ENCODE measurements at regions not wholly inside any gene's neighbourhood (a gene's known extent, or its start where the extent isn't known, plus 50 kb on each side); places are given as distances from the start of the nearest gene placed in this dataset.
"Not testable (repeated sequence)": the region's sequence is repeated elsewhere in the genome, so short reads cannot be mapped to it uniquely, and the experiment has no call there.

DNA sequence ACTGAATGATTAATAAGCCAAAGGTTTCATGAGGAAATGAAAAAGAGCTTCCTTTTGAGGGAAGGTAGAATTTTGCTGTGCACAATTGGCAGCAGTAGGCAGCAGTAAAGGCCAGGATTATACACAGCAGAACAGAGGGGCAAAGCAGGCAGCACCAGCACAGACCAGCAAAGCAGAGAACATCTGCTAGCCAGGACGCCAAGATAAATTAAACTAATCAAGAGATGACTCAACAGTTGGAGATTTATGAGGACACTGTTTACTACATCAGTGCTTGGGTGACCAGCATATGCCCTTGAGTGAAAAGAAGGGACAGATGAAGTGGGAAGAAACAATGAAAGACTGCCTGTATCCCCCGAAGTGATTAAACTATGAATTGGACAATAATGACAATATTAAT lies 871.4 kb upstream of the CDH10 start:
- H3K9me3 ChIP-seq (ENCODE audit: control insufficient read depth, low read length): peaks cover 2% of the 10 kb centered on the region
- ATAC-seq: no peak
- intact Hi-C loops (cut with DNase I): no loop called here
- no peaks in the 10 kb centered on the region for H3K4me1 ChIP-seq (ENCODE audit: control insufficient read depth, insufficient read depth, low read length)
- 54% methylated on average over 2 of the region's 2 CpGs for WGBS
- DNase-seq: no peak
- H3K4me3 ChIP-seq (ENCODE audit: low read length): no peak overlapping the region
- H3K27ac ChIP-seq (ENCODE audit: low read length): no peak overlapping the region
- no peaks in the 10 kb centered on the region for H3K27me3 ChIP-seq (ENCODE audit: control insufficient read depth, insufficient read depth)

DNA sequence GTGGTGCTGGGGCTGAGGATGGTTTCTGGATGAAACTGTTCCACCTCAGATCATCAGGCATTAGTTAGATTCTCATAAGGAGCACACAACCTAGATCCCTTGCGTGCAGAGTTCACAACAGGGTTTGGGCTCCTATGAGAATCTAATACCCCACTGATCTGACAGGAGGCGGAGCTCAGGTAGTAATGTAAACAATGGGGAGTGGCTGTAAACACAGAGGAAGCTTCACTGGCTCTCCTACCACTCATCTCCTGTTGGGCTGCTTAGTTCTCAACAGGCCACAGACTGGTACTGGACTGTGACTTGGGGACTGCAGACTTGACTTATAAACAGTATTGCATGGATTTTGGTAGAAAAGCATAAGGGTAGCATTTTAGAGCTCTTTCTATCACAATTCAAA lies 870.7 kb upstream of the CDH10 start:
- Histone ChIP-seq H3K9me3 (ENCODE audit: control insufficient read depth, low read length) (peaks cover 2% of the 10 kb centered on the region), H3K27ac (ENCODE audit: low read length) (no peak overlapping the region), H3K4me3 (ENCODE audit: low read length) (no peak overlapping the region), H3K4me1 (ENCODE audit: control insufficient read depth, insufficient read depth, low read length) (no peaks in the 10 kb centered on the region), H3K27me3 (ENCODE audit: control insufficient read depth, insufficient read depth) (no peaks in the 10 kb centered on the region)
- DNase-seq (no peak), ATAC-seq (no peak)
- intact Hi-C loops (cut with DNase I): no loop called here
- 71% methylated on average over 2 of the region's 2 CpGs for WGBS

DNA sequence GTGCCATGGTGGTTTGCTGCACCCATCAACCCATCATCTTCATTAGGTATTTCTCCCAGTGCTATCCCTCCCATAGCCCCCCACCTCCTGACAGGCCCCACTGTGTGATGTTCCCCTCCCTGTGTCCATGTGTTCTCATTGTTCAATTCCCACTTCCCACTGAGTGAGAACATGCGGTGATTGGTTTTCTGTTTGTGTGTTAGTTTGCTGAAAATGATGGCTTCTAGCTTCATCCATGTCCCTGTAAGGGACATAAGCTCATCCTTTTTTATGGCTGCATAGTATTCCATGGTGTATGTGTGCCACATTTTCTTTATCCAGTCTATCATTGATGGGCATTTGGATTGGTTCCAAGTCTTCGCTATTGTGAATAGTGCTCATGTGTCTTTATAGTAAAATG lies 865.9 kb upstream of the CDH10 start:
- ATAC-seq; H3K9me3 ChIP-seq (ENCODE audit: control insufficient read depth, low read length); H3K27ac ChIP-seq (ENCODE audit: low read length); H3K4me3 ChIP-seq (ENCODE audit: low read length); H3K27me3 ChIP-seq (ENCODE audit: control insufficient read depth, insufficient read depth); H3K4me1 ChIP-seq (ENCODE audit: control insufficient read depth, insufficient read depth, low read length); DNase-seq; intact Hi-C loops (cut with DNase I): not testable (repeated sequence)
- WGBS: 91% methylated on average over 2 of the region's 2 CpGs

DNA sequence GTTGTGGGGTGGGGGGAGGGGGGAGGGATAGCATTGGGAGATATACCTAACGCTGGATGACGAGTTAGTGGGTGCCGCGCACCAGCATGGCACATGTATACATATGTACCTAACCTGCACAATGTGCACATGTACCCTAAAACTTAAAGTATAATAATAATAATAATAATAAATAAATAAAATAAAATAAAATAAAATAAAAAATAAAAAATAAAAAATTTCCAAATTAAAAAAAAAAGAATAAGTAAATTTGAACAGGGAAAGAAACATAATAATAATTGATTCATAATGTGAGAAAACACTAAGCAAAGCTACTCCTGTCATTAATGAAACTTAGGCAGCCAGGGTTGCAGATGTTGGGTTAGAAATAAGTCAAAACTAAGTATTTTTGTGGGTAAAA lies 863.2 kb upstream of the CDH10 start:
- H3K9me3 ChIP-seq (ENCODE audit: control insufficient read depth, low read length); DNase-seq; ATAC-seq; H3K27me3 ChIP-seq (ENCODE audit: control insufficient read depth, insufficient read depth); H3K27ac ChIP-seq (ENCODE audit: low read length); intact Hi-C loops (cut with DNase I); H3K4me3 ChIP-seq (ENCODE audit: low read length); H3K4me1 ChIP-seq (ENCODE audit: control insufficient read depth, insufficient read depth, low read length): not testable (repeated sequence)
- WGBS: 91% methylated on average over 4 of the region's 4 CpGs

DNA sequence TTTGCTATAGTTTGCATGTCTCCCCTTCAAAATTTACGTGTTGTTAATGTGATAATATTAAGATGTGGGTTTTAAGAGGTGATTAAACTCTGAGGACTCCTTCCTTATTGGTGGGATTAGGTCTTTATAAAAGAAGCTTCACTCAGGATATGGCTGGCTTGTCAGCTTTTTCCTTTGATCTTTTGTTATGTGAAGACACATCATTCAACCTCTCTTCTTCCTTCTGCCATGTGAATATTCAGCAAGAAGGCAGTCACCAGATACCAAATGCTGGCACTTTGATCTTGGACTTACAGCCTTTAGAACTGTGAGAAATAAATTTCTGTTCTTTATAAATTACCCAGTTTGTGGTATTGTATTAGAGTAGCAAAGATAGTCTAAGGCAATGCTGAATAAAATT lies 855.9 kb upstream of the CDH10 start:
- Histone ChIP-seq H3K4me1 (ENCODE audit: control insufficient read depth, insufficient read depth, low read length) (no peaks in the 10 kb centered on the region), H3K4me3 (ENCODE audit: low read length) (no peak overlapping the region), H3K9me3 (ENCODE audit: control insufficient read depth, low read length) (no peaks in the 10 kb centered on the region), H3K27ac (ENCODE audit: low read length) (no peak overlapping the region), H3K27me3 (ENCODE audit: control insufficient read depth, insufficient read depth) (no peaks in the 10 kb centered on the region)
- 47% methylated on average over 1 of the region's 1 CpG for WGBS
- intact Hi-C loops (cut with DNase I): no loop called here
- no peak for ATAC-seq
- DNase-seq: no peak

DNA sequence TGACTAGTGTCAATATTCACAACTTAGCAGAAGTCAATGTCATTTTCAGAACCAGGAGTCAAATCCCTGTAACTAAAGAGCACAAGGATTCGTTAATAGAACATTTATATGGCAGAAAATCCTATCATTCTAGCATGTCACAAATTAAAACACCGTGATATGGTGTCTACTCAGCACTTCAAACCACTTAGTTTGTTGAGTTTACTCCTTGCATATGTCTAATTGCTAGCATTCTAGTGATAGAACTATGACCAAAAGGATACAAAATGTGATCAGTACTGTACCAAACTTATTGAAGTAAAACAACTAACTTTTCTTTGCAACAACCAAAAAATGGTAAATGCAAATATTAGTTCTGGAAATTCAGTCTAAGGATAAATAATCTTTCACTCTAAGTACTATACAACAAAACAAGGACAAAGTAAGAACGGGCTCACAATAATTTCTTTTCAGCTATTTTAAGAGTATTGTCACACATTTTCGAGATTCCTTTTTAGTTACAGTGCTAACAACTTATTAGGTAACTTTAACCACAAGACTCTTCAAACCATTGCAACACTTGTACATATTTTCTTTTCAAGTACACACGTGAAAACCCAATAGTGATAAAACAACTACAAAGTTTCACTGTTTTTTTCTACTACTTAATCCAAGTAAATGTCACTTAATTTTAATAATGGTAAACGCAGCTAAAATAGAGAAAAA lies 845.2 kb upstream of the CDH10 start:
- no peak for ATAC-seq
- H3K4me3 ChIP-seq (ENCODE audit: low read length): no peak overlapping the region
- H3K4me1 ChIP-seq (ENCODE audit: control insufficient read depth, insufficient read depth, low read length): no peaks in the 10 kb centered on the region
- no peaks in the 10 kb centered on the region for H3K9me3 ChIP-seq (ENCODE audit: control insufficient read depth, low read length)
- no peak overlapping the region for H3K27ac ChIP-seq (ENCODE audit: low read length)
- WGBS: 71% methylated on average over 6 of the region's 6 CpGs
- DNase-seq: no peak
- no peaks in the 10 kb centered on the region for H3K27me3 ChIP-seq (ENCODE audit: control insufficient read depth, insufficient read depth)
- intact Hi-C loops (cut with DNase I): no loop called here

DNA sequence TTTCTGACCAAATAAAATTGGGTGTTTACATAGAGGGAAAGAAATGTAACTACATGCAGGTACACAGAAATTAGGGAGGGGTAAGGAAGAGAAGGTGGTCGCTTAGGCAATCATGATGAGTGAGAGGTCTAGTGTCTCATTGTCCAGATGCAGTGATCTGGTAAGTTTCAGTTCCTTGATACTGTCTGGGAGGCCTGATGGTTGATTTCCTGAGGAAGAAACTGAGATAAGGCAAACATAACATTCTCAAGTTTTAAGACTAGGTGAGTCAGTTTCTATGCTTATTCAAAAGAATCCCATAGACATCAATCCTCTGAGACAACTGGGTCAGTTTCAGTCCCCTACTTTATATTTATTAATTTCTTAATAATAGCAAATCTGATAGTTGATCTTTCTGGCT lies 843.3 kb upstream of the CDH10 start:
- ATAC-seq (no peak), DNase-seq (no peak)
- H3K4me1 ChIP-seq (ENCODE audit: control insufficient read depth, insufficient read depth, low read length): no peaks in the 10 kb centered on the region
- no peak overlapping the region for H3K4me3 ChIP-seq (ENCODE audit: low read length)
- no peak overlapping the region for H3K27ac ChIP-seq (ENCODE audit: low read length)
- 61% methylated on average over 1 of the region's 1 CpG for WGBS
- H3K27me3 ChIP-seq (ENCODE audit: control insufficient read depth, insufficient read depth): no peaks in the 10 kb centered on the region
- intact Hi-C loops (cut with DNase I): no loop called here
- no peaks in the 10 kb centered on the region for H3K9me3 ChIP-seq (ENCODE audit: control insufficient read depth, low read length)

DNA sequence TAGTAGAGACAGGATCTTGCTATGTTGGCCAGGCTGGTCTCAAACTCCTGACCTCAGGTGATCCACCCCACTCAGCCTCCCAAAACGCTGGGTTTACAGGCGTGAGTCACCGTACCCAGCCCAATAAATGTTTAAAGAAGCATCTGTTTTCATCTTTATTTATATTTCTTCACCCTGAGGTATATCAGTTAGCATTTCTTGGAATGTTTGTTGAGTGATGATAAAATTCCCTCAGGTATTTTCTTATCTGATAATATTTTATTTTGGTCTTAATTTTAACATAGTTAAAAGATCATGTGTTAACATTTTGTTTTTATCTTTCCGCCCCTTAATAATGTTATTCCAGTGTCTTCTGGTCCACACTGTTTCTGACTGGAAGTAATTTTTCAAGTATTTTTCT lies 839.6 kb upstream of the CDH10 start:
- no peak for ATAC-seq
- whole genome bisulfite sequencing: 85% methylated on average over 4 of the region's 4 CpGs

DNA sequence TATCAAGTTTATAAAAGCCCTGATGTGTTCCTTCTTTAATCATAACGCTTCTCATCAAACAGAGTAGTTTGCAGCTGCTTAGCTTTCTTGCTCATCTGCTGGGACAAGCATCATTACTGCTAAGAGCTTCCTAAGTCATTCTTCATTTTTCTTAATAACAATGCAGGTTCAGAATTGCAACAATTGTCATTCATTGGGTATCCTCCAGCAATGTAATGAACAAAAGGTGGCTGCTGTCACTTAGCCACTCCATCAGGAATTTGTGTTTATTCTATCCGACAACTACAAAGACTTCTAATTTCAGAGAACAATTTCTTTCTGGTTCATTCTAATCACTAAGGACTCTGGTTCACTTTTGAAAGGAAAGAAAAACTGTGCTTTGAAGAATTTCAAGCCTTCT lies 836.7 kb upstream of the CDH10 start:
- no peak for ATAC-seq
- intact Hi-C loops (cut with DNase I): no loop called here
- no peak overlapping the region for H3K4me3 ChIP-seq (ENCODE audit: low read length)
- no peak for DNase-seq
- 56% methylated on average over 2 of the region's 2 CpGs for WGBS
- H3K4me1 ChIP-seq (ENCODE audit: control insufficient read depth, insufficient read depth, low read length): no peaks in the 10 kb centered on the region
- H3K9me3 ChIP-seq (ENCODE audit: control insufficient read depth, low read length): no peaks in the 10 kb centered on the region
- no peaks in the 10 kb centered on the region for H3K27me3 ChIP-seq (ENCODE audit: control insufficient read depth, insufficient read depth)
- H3K27ac ChIP-seq (ENCODE audit: low read length): no peak overlapping the region

More for the DNA sequence above, 839.6 kb upstream of the CDH10 start:
- H3K27me3 ChIP-seq (ENCODE audit: control insufficient read depth, insufficient read depth): no peaks in the 10 kb centered on the region
- no peak overlapping the region for H3K4me3 ChIP-seq (ENCODE audit: low read length)
- no peaks in the 10 kb centered on the region for H3K9me3 ChIP-seq (ENCODE audit: control insufficient read depth, low read length)
- H3K4me1 ChIP-seq (ENCODE audit: control insufficient read depth, insufficient read depth, low read length): no peaks in the 10 kb centered on the region
- no peak for DNase-seq
- intact Hi-C loops (cut with DNase I): no loop called here
- no peak overlapping the region for H3K27ac ChIP-seq (ENCODE audit: low read length)

DNA sequence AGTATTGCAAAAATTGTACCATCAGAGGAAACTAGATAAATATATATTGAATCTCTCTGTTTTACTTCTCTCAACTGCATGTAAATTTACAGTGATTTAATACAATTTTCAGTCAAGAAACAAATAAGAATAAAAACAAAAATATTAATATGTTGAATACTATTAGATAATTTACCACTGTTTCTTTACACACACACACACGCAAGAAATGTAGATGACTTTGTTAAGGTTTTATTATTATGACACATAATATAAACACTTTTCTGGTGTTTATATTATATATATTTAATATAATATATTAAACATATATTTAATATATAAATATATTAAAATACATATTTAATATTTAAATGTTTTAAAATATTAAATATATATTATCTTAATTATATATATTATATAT lies 814.3 kb upstream of the CDH10 start:
- intact Hi-C loops (cut with DNase I): no loop called here
- Histone ChIP-seq H3K27me3 (ENCODE audit: control insufficient read depth, insufficient read depth) (no peaks in the 10 kb centered on the region), H3K9me3 (ENCODE audit: control insufficient read depth, low read length) (no peaks in the 10 kb centered on the region), H3K27ac (ENCODE audit: low read length) (no peak overlapping the region), H3K4me1 (ENCODE audit: control insufficient read depth, insufficient read depth, low read length) (no peaks in the 10 kb centered on the region), H3K4me3 (ENCODE audit: low read length) (no peak overlapping the region)
- ATAC-seq (no peak), DNase-seq (no peak)
- 98% methylated on average over 1 of the region's 1 CpG for WGBS

DNA sequence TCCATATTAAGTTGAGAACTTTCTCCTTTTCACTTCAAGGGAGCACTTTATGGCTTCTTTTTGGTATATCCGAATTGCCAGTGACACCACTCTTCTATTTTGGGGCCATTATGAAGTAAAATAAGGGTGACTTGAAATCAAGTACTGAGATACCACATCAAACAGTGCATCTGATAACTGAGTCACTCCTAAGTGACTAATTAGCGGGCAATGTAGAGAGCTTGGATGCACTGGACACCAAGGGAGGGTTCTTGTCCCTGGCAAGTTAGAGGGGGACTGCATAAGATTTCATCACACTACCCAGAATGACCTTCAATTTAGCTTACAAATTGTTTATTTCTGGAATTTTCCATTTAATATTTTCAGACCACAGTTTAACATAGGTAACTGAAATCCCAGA lies 813.9 kb upstream of the CDH10 start:
- no peak overlapping the region for H3K4me3 ChIP-seq (ENCODE audit: low read length)
- no peaks in the 10 kb centered on the region for H3K9me3 ChIP-seq (ENCODE audit: control insufficient read depth, low read length)
- intact Hi-C loops (cut with DNase I): no loop called here
- no peak for ATAC-seq
- no peak overlapping the region for H3K27ac ChIP-seq (ENCODE audit: low read length)
- no peak for DNase-seq
- no peaks in the 10 kb centered on the region for H3K4me1 ChIP-seq (ENCODE audit: control insufficient read depth, insufficient read depth, low read length)
- 85% methylated on average over 2 of the region's 2 CpGs for WGBS
- H3K27me3 ChIP-seq (ENCODE audit: control insufficient read depth, insufficient read depth): no peaks in the 10 kb centered on the region

DNA sequence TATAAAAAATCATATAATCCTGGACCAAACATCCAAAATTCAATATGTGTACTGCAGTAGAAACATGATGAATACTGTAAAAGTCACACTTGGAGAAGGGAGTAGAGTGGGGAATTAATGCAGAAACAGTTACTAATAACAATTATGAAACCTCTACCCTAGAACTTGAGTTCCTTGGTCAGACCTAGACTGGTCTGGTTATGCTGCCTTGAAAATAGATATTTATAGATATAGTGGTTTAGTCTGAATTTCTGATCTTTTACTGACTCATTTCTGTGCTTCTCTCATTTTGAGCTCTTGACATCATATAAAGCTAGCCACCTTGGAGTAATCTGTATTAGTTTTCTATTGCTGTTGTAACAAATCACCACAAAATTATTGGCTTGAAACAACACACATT lies 808.7 kb upstream of the CDH10 start:
- no peaks in the 10 kb centered on the region for H3K9me3 ChIP-seq (ENCODE audit: control insufficient read depth, low read length)
- intact Hi-C loops (cut with DNase I): no loop called here
- no peak for ATAC-seq
- H3K4me1 ChIP-seq (ENCODE audit: control insufficient read depth, insufficient read depth, low read length): no peaks in the 10 kb centered on the region
- no peak overlapping the region for H3K4me3 ChIP-seq (ENCODE audit: low read length)
- H3K27ac ChIP-seq (ENCODE audit: low read length): no peak overlapping the region
- H3K27me3 ChIP-seq (ENCODE audit: control insufficient read depth, insufficient read depth): no peaks in the 10 kb centered on the region
- DNase-seq: no peak
